ENCODE measurements at regions not wholly inside any gene's neighbourhood (a gene's known extent, or its start where the extent isn't known, plus 50 kb on each side); places are given as distances from the start of the nearest gene placed in this dataset.

DNA sequence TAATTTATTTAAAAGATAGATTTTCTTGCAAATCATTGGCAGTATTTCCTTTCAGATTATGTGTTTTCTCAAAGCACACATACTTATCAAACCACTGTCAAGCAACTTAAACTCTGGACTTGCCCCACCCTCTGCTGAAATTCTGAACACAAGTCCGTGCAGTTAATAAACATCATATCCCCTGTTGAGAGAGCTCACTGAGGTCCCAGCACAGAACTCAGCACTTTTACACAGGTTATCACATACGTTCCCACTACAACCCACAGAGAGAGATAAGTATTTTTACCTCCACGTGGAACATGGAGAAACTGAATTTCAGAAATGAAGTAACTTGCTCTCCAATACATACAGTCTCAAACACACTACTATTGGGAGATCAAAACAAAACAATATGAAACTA lies 267.6 kb upstream of the IGF1R start (continued):
- TF ChIP-seq, protein P1, sequence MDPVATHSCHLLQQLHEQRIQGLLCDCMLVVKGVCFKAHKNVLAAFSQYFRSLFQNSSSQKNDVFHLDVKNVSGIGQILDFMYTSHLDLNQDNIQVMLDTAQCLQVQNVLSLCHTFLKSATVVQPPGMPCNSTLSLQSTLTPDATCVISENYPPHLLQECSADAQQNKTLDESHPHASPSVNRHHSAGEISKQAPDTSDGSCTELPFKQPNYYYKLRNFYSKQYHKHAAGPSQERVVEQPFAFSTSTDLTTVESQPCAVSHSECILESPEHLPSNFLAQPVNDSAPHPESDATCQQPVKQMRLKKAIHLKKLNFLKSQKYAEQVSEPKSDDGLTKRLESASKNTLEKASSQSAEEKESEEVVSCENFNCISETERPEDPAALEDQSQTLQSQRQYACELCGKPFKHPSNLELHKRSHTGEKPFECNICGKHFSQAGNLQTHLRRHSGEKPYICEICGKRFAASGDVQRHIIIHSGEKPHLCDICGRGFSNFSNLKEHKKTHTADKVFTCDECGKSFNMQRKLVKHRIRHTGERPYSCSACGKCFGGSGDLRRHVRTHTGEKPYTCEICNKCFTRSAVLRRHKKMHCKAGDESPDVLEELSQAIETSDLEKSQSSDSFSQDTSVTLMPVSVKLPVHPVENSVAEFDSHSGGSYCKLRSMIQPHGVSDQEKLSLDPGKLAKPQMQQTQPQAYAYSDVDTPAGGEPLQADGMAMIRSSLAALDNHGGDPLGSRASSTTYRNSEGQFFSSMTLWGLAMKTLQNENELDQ (CRISPR knock-in tag; IDR thresholded peaks at IDR 0.05; ENCODE audit: borderline replicate concordance) = no peak
- TF ChIP-seq BCL6 (CRISPR knock-in tag; IDR thresholded peaks at IDR 0.05) (no peak), PCBP1 (IDR thresholded peaks at IDR 0.05; ENCODE audit: low read depth, low read length, poor library complexity, severe bottlenecking) (no peak), EZH2 (IDR thresholded peaks at IDR 0.05; ENCODE audit: borderline replicate concordance, low read depth, low read length) (no peak)
- TF ChIP-seq, protein P2, sequence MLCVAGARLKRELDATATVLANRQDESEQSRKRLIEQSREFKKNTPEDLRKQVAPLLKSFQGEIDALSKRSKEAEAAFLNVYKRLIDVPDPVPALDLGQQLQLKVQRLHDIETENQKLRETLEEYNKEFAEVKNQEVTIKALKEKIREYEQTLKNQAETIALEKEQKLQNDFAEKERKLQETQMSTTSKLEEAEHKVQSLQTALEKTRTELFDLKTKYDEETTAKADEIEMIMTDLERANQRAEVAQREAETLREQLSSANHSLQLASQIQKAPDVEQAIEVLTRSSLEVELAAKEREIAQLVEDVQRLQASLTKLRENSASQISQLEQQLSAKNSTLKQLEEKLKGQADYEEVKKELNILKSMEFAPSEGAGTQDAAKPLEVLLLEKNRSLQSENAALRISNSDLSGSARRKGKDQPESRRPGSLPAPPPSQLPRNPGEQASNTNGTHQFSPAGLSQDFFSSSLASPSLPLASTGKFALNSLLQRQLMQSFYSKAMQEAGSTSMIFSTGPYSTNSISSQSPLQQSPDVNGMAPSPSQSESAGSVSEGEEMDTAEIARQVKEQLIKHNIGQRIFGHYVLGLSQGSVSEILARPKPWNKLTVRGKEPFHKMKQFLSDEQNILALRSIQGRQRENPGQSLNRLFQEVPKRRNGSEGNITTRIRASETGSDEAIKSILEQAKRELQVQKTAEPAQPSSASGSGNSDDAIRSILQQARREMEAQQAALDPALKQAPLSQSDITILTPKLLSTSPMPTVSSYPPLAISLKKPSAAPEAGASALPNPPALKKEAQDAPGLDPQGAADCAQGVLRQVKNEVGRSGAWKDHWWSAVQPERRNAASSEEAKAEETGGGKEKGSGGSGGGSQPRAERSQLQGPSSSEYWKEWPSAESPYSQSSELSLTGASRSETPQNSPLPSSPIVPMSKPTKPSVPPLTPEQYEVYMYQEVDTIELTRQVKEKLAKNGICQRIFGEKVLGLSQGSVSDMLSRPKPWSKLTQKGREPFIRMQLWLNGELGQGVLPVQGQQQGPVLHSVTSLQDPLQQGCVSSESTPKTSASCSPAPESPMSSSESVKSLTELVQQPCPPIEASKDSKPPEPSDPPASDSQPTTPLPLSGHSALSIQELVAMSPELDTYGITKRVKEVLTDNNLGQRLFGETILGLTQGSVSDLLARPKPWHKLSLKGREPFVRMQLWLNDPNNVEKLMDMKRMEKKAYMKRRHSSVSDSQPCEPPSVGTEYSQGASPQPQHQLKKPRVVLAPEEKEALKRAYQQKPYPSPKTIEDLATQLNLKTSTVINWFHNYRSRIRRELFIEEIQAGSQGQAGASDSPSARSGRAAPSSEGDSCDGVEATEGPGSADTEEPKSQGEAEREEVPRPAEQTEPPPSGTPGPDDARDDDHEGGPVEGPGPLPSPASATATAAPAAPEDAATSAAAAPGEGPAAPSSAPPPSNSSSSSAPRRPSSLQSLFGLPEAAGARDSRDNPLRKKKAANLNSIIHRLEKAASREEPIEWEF (CRISPR knock-in tag; IDR thresholded peaks at IDR 0.05) = no peak
